ENCODE measurements at regions not wholly inside any gene's neighbourhood (a gene's known extent, or its start where the extent isn't known, plus 50 kb on each side); places are given as distances from the start of the nearest gene placed in this dataset.

DNA sequence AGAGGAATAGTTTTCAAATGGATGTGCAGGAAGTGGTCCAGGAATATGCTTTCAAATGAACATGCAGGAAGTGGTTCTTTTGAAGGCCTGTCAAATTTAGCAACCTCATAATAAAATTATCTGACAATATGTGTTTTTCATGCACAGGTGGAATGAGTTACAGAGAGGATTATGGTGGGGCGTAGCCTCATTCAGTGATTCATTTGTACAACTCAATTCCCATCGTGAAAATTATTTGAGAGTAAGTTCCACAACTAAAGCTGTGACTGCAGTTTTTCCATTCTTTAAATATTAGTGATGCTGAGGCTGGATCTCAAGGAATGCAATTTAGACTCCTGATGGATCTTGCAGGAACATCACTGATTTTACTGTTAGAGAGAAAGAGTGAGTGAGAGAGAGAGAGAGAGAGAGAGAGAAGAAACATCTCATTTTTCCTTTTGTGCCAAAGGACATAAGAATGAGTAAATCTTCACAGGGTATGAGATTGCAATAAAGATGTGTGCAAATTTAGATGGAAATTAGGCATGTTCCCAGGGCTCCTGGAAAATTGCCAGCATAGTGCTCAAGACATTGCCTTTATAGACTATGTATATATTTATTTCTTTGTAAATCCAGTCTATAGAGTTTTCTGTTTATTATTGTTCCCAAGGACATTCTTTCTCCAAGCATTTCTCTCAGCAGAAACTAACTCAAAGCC lies 394.9 kb upstream of the ZEB2 start:
- TF ChIP-seq RARB (CRISPR knock-in tag; IDR thresholded peaks at IDR 0.05) (no peak), TSHZ2 (CRISPR knock-in tag; IDR thresholded peaks at IDR 0.05) (no peak), CSRNP3 (CRISPR knock-in tag; IDR thresholded peaks at IDR 0.05) (no peak), ISL1 (CRISPR knock-in tag; IDR thresholded peaks at IDR 0.05) (peak; percentile 55), ARNTL (CRISPR knock-in tag; IDR thresholded peaks at IDR 0.05; ENCODE audit: borderline replicate concordance, low read depth) (no peak), ZFP3 (CRISPR knock-in tag; IDR thresholded peaks at IDR 0.05) (no peak), ESRRG (CRISPR knock-in tag; IDR thresholded peaks at IDR 0.05) (no peak), ZFP30 (CRISPR knock-in tag; IDR thresholded peaks at IDR 0.05) (no peak), TCF4 (CRISPR knock-in tag; IDR thresholded peaks at IDR 0.05; ENCODE audit: borderline replicate concordance) (no peak), ZNF565 (CRISPR knock-in tag; conservative IDR thresholded peaks at IDR 0.05; ENCODE audit: low read depth) (no peak), ZNF70 (CRISPR knock-in tag; IDR thresholded peaks at IDR 0.05) (no peak), SNAI2 (CRISPR knock-in tag; IDR thresholded peaks at IDR 0.05) (no peak)
- TF ChIP-seq, protein P1, sequence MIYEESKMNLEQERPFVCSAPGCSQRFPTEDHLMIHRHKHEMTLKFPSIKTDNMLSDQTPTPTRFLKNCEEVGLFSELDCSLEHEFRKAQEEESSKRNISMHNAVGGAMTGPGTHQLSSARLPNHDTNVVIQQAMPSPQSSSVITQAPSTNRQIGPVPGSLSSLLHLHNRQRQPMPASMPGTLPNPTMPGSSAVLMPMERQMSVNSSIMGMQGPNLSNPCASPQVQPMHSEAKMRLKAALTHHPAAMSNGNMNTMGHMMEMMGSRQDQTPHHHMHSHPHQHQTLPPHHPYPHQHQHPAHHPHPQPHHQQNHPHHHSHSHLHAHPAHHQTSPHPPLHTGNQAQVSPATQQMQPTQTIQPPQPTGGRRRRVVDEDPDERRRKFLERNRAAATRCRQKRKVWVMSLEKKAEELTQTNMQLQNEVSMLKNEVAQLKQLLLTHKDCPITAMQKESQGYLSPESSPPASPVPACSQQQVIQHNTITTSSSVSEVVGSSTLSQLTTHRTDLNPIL (CRISPR knock-in tag; IDR thresholded peaks at IDR 0.05; ENCODE audit: low read depth): no peak
- TF ChIP-seq, protein P2, sequence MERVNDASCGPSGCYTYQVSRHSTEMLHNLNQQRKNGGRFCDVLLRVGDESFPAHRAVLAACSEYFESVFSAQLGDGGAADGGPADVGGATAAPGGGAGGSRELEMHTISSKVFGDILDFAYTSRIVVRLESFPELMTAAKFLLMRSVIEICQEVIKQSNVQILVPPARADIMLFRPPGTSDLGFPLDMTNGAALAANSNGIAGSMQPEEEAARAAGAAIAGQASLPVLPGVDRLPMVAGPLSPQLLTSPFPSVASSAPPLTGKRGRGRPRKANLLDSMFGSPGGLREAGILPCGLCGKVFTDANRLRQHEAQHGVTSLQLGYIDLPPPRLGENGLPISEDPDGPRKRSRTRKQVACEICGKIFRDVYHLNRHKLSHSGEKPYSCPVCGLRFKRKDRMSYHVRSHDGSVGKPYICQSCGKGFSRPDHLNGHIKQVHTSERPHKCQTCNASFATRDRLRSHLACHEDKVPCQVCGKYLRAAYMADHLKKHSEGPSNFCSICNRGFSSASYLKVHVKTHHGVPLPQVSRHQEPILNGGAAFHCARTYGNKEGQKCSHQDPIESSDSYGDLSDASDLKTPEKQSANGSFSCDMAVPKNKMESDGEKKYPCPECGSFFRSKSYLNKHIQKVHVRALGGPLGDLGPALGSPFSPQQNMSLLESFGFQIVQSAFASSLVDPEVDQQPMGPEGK (CRISPR knock-in tag; IDR thresholded peaks at IDR 0.05; ENCODE audit: borderline replicate concordance): no peak
